Muscle layer of colon (tissue), 2 donors: ENCODE measurements at regions not wholly inside any gene's neighbourhood (a gene's known extent, or its start where the extent isn't known, plus 50 kb on each side); places are given as distances from the start of the nearest gene placed in this dataset.

Experiments used
- H3K27ac ChIP-seq: one replicate; pipeline ENCODE4 v1.7.0; 2013; ENCODE audit warnings: low read depth, mild to moderate bottlenecking, low read length, moderate library complexity
- H3K27me3 ChIP-seq, 2 donors: one replicate each; pipeline ENCODE4 v1.7.0; 2013; ENCODE audit warnings: low read length in 2 of 2, mild to moderate bottlenecking in 2 of 2; ENCODE audit not compliant: insufficient read depth in 2 of 2, control insufficient read depth in 1 of 2
- H3K36me3 ChIP-seq: one replicate; pipeline ENCODE4 v1.7.0; 2013; ENCODE audit warnings: mild to moderate bottlenecking, low read length; ENCODE audit not compliant: insufficient read depth
- H3K4me1 ChIP-seq: one replicate; pipeline ENCODE4 v1.7.0; 2013; ENCODE audit warnings: mild to moderate bottlenecking, low read length; ENCODE audit not compliant: insufficient read depth
- H3K4me3 ChIP-seq, 2 donors: one replicate each; pipeline ENCODE4 v1.7.0; 2013; ENCODE audit warnings: low read length in 2 of 2, low read depth in 1 of 2, mild to moderate bottlenecking in 1 of 2, moderate library complexity in 1 of 2
- H3K9ac ChIP-seq: one replicate; pipeline ENCODE4 v1.7.0; 2013; ENCODE audit warnings: low read length
- H3K9me3 ChIP-seq: one replicate; pipeline ENCODE4 v1.7.0; 2013; ENCODE audit warnings: mild to moderate bottlenecking, low read length
- donor health status: abdominal sarcoma.
- donor health status: Adenocarcinoma of cecum.

- Histone ChIP-seq H3K36me3 (no peaks in the 10 kb centered on the region), H3K27ac (no peak overlapping the region)
Observed at GRCh38 chr13:30559274-30559673, 58.4 kb upstream of the USPL1 start.

GRCh38 chr13:30560212-30560611, 57.5 kb upstream of the USPL1 start:
- Histone ChIP-seq H3K27ac (no peak overlapping the region), H3K9ac (no peak overlapping the region), H3K36me3 (no peaks in the 10 kb centered on the region), H3K9me3 (no peaks in the 10 kb centered on the region), H3K4me3 (no peak overlapping the region), H3K4me1 (peaks cover 5% of the 10 kb centered on the region), H3K27me3 (no peaks in the 10 kb centered on the region)

More at GRCh38 chr13:30559274-30559673, 58.4 kb upstream of the USPL1 start:
- no peaks in the 10 kb centered on the region for H3K27me3 ChIP-seq
- H3K4me3 ChIP-seq, result no peak overlapping the region
- H3K4me1 ChIP-seq, result peaks cover 5% of the 10 kb centered on the region
- no peaks in the 10 kb centered on the region for H3K9me3 ChIP-seq
- no peak overlapping the region for H3K9ac ChIP-seq

GRCh38 chr13:30561511-30561910, 56.2 kb upstream of the USPL1 start:
- Histone ChIP-seq H3K9me3 (no peaks in the 10 kb centered on the region), H3K4me1 (peaks cover 5% of the 10 kb centered on the region), H3K27me3 (no peaks in the 10 kb centered on the region), H3K36me3 (no peaks in the 10 kb centered on the region), H3K9ac (no peak overlapping the region), H3K27ac (no peak overlapping the region), H3K4me3 (no peak overlapping the region)

- Histone ChIP-seq H3K27ac (no peak overlapping the region), H3K4me1 (peaks cover 7% of the 10 kb centered on the region), H3K27me3 (no peaks in the 10 kb centered on the region), H3K36me3 (no peaks in the 10 kb centered on the region), H3K9ac (no peak overlapping the region), H3K9me3 (no peaks in the 10 kb centered on the region), H3K4me3 (no peak overlapping the region)
Observed at GRCh38 chr13:30564489-30564888, 53.2 kb upstream of the USPL1 start.

GRCh38 chr13:30565658-30566057, 52.1 kb upstream of the USPL1 start:
- H3K36me3 ChIP-seq, result no peaks in the 10 kb centered on the region
- no peak overlapping the region for H3K4me3 ChIP-seq
- no peak overlapping the region for H3K9ac ChIP-seq
- H3K27ac ChIP-seq, result no peak overlapping the region
- H3K4me1 ChIP-seq, result peaks cover 13% of the 10 kb centered on the region
- no peaks in the 10 kb centered on the region for H3K9me3 ChIP-seq
- no peaks in the 10 kb centered on the region for H3K27me3 ChIP-seq

GRCh38 chr13:30567072-30567471, 50.6 kb upstream of the USPL1 start:
- Histone ChIP-seq H3K9me3 (no peaks in the 10 kb centered on the region), H3K4me1 (peaks cover 15% of the 10 kb centered on the region), H3K27me3 (no peaks in the 10 kb centered on the region), H3K9ac (no peak overlapping the region), H3K27ac (no peak overlapping the region), H3K4me3 (no peak overlapping the region), H3K36me3 (no peaks in the 10 kb centered on the region)
